ENCODE measurements at regions not wholly inside any gene's neighbourhood (a gene's known extent, or its start where the extent isn't known, plus 50 kb on each side); places are given as distances from the start of the nearest gene placed in this dataset.

DNA sequence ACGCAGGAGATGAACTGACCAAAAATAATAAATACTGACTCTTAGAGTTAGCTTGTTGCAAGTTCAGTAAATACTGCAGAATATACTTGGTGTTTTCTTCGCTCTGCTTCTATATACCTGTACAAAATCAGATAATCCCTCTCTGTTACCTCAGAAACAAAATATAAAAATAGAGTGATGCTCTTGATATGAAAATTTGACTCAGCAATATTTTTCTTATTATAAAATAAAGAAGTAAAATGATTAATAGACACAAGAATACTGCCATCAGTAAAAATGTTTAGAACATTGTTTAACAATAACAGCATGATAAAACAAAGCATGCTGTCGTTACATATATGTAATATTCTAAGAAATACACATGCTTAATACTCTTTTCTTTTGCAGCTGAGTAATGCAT, 1366.9 kb upstream of the EYS start:
- CTCF ChIA-PET: no interaction called here

DNA sequence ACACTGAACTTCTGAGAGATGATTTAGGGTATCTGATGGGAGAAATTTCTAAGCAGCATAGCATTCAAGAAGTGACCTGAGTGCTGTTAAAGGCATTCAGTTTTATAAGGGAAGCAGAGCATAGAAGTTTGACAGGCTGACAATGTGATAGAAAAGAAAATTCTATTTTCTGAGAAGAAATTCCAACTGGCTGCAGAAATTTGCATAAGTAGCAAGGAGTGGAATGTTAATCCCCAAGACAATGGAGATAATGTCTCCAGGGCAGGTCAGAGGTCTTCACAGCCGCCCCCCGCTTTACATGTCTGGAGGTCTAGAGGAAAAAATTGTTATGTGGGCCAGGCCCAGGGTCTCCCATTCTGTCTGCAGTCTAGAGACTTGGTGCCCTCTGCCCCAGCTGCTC, 1361.8 kb upstream of the EYS start:
- POLR2A ChIA-PET: no interaction called here
- CTCF ChIA-PET: no interaction called here
- no peak for DNase-seq (ENCODE audit: low read depth)
- Histone ChIP-seq H3K4me3 (ENCODE audit: low read depth, low read length) (no peak overlapping the region), H3K36me3 (ENCODE audit: control insufficient read depth, insufficient read depth, low read length) (no peaks in the 10 kb centered on the region), H3K27me3 (ENCODE audit: control insufficient read depth, insufficient read depth, low read length) (no peaks in the 10 kb centered on the region)
- TF ChIP-seq, protein P1, sequence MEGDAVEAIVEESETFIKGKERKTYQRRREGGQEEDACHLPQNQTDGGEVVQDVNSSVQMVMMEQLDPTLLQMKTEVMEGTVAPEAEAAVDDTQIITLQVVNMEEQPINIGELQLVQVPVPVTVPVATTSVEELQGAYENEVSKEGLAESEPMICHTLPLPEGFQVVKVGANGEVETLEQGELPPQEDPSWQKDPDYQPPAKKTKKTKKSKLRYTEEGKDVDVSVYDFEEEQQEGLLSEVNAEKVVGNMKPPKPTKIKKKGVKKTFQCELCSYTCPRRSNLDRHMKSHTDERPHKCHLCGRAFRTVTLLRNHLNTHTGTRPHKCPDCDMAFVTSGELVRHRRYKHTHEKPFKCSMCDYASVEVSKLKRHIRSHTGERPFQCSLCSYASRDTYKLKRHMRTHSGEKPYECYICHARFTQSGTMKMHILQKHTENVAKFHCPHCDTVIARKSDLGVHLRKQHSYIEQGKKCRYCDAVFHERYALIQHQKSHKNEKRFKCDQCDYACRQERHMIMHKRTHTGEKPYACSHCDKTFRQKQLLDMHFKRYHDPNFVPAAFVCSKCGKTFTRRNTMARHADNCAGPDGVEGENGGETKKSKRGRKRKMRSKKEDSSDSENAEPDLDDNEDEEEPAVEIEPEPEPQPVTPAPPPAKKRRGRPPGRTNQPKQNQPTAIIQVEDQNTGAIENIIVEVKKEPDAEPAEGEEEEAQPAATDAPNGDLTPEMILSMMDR (IDR thresholded peaks at IDR 0.05; ENCODE audit: insufficient read depth, low read depth, low read length): no peak

More for the DNA sequence above, 1366.9 kb upstream of the EYS start:
- DNase-seq (ENCODE audit: low read depth): no peak
- Histone ChIP-seq H3K36me3 (ENCODE audit: control insufficient read depth, insufficient read depth, low read length) (no peaks in the 10 kb centered on the region), H3K27me3 (ENCODE audit: control insufficient read depth, insufficient read depth, low read length) (no peaks in the 10 kb centered on the region), H3K4me3 (ENCODE audit: low read depth, low read length) (no peak overlapping the region)
- TF ChIP-seq, protein P1 (IDR thresholded peaks at IDR 0.05; ENCODE audit: insufficient read depth, low read depth, low read length): no peak
- POLR2A ChIA-PET: no interaction called here

DNA sequence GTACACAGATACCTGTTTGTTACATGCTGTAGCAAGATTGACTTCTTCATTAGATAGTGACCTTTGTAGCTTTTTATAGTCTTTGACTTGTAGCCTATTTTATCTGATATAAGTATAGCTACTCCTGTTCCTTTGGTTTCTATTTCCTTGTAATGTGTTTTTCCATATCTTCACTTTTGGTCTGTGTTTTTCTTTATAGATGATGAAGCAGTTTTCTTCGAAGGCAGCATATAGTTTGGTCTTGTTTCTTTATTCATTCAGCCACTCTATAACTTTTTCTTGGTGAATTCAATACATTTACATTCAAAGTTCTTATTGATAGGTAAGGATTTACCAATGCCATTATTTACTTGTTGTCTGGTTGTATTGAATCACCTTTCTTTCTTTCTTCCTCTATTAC, 1357.3 kb upstream of the EYS start:
- H3K36me3 ChIP-seq (ENCODE audit: control insufficient read depth, insufficient read depth, low read length): no peaks in the 10 kb centered on the region
- H3K27me3 ChIP-seq (ENCODE audit: control insufficient read depth, insufficient read depth, low read length): no peaks in the 10 kb centered on the region
- DNase-seq (ENCODE audit: low read depth): no peak
- TF ChIP-seq, protein P1 (IDR thresholded peaks at IDR 0.05; ENCODE audit: insufficient read depth, low read depth, low read length): no peak
- POLR2A ChIA-PET: no interaction called here
- CTCF ChIA-PET: no interaction called here
- no peak overlapping the region for H3K4me3 ChIP-seq (ENCODE audit: low read depth, low read length)

DNA sequence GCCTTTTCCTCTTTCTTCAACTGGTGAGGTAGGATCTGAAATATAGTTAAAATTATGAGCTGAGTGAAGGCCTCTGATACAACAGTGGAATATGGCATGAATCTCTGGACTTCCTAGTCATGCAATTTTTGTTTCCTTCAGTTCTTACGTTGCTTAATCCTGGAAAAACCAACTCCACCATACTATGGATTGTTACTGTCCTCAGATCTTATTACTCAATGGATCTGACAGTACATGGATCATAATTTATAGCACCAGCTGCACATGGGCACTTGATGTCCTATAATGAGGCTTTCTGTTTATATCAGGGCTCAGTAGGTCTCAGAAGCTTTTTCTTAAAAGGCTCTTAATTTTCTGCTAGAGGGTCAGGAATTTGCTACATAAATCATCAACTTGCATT, 1341.0 kb upstream of the EYS start:
- no peak for DNase-seq (ENCODE audit: low read depth)

DNA sequence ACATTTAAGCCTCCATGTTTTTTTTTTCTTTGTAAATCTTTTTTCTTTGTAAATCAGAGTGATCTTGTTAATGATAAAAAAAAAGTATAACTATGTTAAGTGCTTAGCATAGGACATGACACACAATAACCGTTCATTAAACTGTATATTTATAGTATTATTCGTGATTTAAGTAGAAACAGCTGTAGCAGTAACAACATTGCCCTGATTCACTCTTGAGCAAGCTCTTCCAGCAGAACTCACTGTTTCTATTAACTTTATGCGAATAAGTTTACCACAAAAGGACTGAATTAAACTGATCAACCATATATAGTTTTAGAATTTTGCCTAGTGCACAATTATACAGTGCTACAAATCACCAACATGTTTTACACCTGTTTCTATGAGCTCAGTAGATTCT, 1338.0 kb upstream of the EYS start:
- POLR2A ChIA-PET: no interaction called here
- CTCF ChIA-PET: no interaction called here
- no peak overlapping the region for H3K4me3 ChIP-seq (ENCODE audit: low read depth, low read length)
- no peak for DNase-seq (ENCODE audit: low read depth)
- no peaks in the 10 kb centered on the region for H3K27me3 ChIP-seq (ENCODE audit: control insufficient read depth, insufficient read depth, low read length)
- TF ChIP-seq, protein P1 (IDR thresholded peaks at IDR 0.05; ENCODE audit: insufficient read depth, low read depth, low read length): no peak
- H3K36me3 ChIP-seq (ENCODE audit: control insufficient read depth, insufficient read depth, low read length): no peaks in the 10 kb centered on the region

More for the DNA sequence above, 1341.0 kb upstream of the EYS start:
- H3K36me3 ChIP-seq (ENCODE audit: control insufficient read depth, insufficient read depth, low read length): no peaks in the 10 kb centered on the region
- TF ChIP-seq, protein P1 (IDR thresholded peaks at IDR 0.05; ENCODE audit: insufficient read depth, low read depth, low read length): no peak
- ChIA-PET POLR2A (no interaction called here), CTCF (no interaction called here)
- no peaks in the 10 kb centered on the region for H3K27me3 ChIP-seq (ENCODE audit: control insufficient read depth, insufficient read depth, low read length)
- H3K4me3 ChIP-seq (ENCODE audit: low read depth, low read length): no peak overlapping the region
